ENCODE measurements at regions not wholly inside any gene's neighbourhood (a gene's known extent, or its start where the extent isn't known, plus 50 kb on each side); places are given as distances from the start of the nearest gene placed in this dataset.

DNA sequence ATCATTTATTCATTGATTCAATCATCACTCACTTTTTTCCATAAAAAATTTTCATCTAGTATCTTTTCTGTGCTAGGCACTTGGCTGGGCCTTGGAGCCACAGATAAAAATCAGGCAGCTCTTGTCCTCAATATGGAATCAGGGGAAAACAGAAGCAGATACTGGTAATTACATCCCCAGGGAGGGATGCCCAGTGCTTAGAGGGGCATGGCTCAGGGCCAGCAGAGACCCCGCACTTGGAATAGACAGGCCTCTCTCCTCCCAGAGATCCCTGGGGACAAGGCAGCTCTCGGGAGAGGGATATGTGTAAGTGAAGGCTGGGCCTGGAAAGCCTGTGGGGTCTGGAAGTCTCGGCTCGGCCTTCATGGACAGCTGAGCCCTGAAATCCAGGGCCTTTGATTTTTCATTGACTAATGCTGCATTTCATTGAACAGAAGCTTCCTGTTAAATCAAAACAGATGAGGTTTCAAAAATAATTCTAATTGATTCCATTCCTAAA is 180.4 kb downstream of the FOXD2 start:
- TF ChIP-seq, protein P1, sequence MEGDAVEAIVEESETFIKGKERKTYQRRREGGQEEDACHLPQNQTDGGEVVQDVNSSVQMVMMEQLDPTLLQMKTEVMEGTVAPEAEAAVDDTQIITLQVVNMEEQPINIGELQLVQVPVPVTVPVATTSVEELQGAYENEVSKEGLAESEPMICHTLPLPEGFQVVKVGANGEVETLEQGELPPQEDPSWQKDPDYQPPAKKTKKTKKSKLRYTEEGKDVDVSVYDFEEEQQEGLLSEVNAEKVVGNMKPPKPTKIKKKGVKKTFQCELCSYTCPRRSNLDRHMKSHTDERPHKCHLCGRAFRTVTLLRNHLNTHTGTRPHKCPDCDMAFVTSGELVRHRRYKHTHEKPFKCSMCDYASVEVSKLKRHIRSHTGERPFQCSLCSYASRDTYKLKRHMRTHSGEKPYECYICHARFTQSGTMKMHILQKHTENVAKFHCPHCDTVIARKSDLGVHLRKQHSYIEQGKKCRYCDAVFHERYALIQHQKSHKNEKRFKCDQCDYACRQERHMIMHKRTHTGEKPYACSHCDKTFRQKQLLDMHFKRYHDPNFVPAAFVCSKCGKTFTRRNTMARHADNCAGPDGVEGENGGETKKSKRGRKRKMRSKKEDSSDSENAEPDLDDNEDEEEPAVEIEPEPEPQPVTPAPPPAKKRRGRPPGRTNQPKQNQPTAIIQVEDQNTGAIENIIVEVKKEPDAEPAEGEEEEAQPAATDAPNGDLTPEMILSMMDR (conservative IDR thresholded peaks at IDR 0.05): no peak
- TF ChIP-seq ZFX (IDR thresholded peaks at IDR 0.05): no peak
